Osteocyte (in vitro differentiated cells): ENCODE measurements at regions not wholly inside any gene's neighbourhood (a gene's known extent, or its start where the extent isn't known, plus 50 kb on each side); places are given as distances from the start of the nearest gene placed in this dataset.
"Not testable (repeated sequence)": the region's sequence is repeated elsewhere in the genome, so short reads cannot be mapped to it uniquely, and the experiment has no call there.

ENCODE experiments used
- DNase-seq: peaks from one replicate; pipeline ENCODE4 v3.0.0; 2021; ENCODE audit warnings: mixed read lengths; ENCODE audit not compliant: unreplicated experiment; ENCODE audit errors: extremely low spot score
- H3K27ac Mint-ChIP-seq: one replicate; pipeline ENCODE4 v1.8.0; 2021; ENCODE audit warnings: mild to moderate bottlenecking, mixed read lengths; ENCODE audit not compliant: unreplicated experiment
- H3K27me3 Mint-ChIP-seq: one replicate; pipeline ENCODE4 v1.8.0; 2021; ENCODE audit warnings: mixed read lengths; ENCODE audit not compliant: unreplicated experiment
- H3K36me3 Mint-ChIP-seq: one replicate; pipeline ENCODE4 v1.8.0; 2021; ENCODE audit warnings: mixed read lengths; ENCODE audit not compliant: unreplicated experiment
- H3K4me1 Mint-ChIP-seq: one replicate; pipeline ENCODE4 v1.8.0; 2021; ENCODE audit warnings: mixed read lengths; ENCODE audit not compliant: unreplicated experiment
- H3K4me3 Mint-ChIP-seq: one replicate; pipeline ENCODE4 v1.8.0; 2021; ENCODE audit warnings: mild to moderate bottlenecking, moderate library complexity, mixed read lengths; ENCODE audit not compliant: unreplicated experiment
- H3K9me3 Mint-ChIP-seq: one replicate; pipeline ENCODE4 v1.8.0; 2021; ENCODE audit warnings: mixed read lengths; ENCODE audit not compliant: unreplicated experiment
- TF ChIP-seq, protein P1 (sequence below): fragments of 200-600 bp; sonication (generic); IDR thresholded peaks from 2 replicates; pipeline ENCODE4 v1.5.0; 2021; ENCODE audit warnings: antibody characterized with exemption, mild to moderate bottlenecking, moderate library complexity

DNA sequence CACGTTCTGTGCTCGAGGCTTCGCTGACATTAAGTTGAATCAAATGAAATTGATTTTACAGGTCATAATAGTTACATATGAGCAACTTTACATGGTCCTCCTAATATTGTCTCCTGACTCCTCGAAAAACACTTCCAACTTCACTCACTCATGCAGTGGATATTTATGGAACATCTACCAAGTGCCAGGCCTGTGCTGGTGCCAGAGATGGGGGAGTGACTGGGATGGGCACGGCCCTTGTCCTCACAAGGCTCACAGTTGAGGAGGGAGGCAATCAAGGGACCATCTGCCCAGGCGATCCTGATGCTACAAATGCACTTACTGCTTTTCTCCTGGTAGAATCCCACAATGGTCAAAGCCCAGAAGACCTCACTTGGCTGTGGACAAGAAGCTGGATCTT is 426.4 kb downstream of the PREX1 start:
- no peak overlapping the region for H3K4me3 Mint-ChIP-seq
- TF ChIP-seq, protein P1, sequence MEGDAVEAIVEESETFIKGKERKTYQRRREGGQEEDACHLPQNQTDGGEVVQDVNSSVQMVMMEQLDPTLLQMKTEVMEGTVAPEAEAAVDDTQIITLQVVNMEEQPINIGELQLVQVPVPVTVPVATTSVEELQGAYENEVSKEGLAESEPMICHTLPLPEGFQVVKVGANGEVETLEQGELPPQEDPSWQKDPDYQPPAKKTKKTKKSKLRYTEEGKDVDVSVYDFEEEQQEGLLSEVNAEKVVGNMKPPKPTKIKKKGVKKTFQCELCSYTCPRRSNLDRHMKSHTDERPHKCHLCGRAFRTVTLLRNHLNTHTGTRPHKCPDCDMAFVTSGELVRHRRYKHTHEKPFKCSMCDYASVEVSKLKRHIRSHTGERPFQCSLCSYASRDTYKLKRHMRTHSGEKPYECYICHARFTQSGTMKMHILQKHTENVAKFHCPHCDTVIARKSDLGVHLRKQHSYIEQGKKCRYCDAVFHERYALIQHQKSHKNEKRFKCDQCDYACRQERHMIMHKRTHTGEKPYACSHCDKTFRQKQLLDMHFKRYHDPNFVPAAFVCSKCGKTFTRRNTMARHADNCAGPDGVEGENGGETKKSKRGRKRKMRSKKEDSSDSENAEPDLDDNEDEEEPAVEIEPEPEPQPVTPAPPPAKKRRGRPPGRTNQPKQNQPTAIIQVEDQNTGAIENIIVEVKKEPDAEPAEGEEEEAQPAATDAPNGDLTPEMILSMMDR, result no peak
- no peaks in the 10 kb centered on the region for H3K9me3 Mint-ChIP-seq
- peaks cover 8% of the 10 kb centered on the region for H3K4me1 Mint-ChIP-seq
- peaks cover 33% of the 10 kb centered on the region for H3K27me3 Mint-ChIP-seq
- no peak for DNase-seq
- no peak overlapping the region for H3K27ac Mint-ChIP-seq
- no peaks in the 10 kb centered on the region for H3K36me3 Mint-ChIP-seq

DNA sequence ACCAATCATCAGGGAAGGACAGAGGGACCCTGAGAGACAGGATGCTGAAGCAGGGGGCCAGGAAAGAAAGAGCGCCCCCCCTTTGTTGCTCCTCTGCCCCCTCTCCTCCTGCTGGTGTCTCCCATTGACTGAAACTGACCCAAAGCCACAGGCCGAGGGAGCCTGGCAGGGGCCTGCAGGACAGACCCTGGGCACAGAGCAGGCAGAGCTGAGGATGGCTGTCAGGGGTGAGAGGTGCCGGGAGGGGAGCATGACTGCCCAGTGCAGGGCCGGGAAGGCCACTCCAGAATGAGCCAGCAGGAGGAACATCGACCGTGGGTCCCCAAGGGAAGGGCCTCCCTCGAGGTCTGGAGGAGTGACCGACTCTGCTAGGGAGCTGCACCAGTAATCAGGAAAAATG is 427.8 kb downstream of the PREX1 start:
- Mint-ChIP-seq H3K9me3 (no peaks in the 10 kb centered on the region), H3K4me1 (peaks cover 8% of the 10 kb centered on the region), H3K4me3 (no peak overlapping the region), H3K27me3 (peaks cover 39% of the 10 kb centered on the region), H3K36me3 (no peaks in the 10 kb centered on the region), H3K27ac (no peak overlapping the region)
- no peak for DNase-seq
- TF ChIP-seq, protein P1, result no peak

DNA sequence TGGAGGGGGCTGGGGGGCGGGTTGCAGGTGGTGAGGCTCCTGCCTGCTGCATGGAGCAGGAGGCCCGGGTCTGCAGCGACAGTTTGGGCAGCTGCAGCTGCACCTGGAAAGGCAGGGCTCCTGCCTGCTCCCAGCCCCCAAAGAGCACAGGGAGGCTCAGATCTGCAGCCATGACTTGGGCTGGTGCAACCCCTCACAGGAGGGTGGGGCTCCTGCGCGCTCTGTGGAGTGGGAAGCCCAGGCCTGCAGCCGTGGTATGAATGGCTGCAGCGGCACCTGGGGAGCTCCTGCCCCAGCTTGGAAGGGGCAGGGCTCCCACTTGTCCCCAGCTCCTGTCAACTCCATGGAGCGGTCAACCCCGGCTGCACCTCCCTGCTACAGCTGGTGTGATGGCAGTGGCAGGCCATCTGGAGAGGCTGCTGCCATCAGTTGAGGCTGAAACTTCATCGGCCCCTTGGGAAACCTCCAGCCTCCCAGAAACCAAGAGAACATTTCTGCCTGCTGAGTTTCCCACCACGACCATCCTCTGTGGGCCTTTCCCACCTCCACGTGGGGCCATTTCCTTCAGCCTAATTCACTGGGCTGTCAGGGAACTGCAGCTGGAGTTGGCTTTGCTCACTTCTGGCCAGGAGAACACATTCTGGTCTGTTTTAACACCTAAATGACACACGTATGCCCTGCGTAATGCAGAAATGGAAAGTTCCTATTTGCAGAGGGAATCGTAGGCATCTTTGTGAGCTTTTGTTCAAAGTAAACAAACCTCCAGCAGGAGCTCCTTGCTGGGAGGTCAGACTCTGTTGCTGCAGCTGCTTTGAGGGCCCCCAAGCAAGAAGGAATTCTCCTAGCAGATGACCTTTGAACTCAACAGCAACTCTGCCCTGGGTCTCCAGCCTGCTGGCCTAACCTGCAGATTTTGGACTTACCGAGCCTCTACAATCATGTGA is 429.0 kb downstream of the PREX1 start:
- H3K4me3 Mint-ChIP-seq, result no peak overlapping the region
- H3K27ac Mint-ChIP-seq, result no peak overlapping the region
- TF ChIP-seq, protein P1, result no peak
- no peak for DNase-seq
- peaks cover 8% of the 10 kb centered on the region for H3K4me1 Mint-ChIP-seq
- no peaks in the 10 kb centered on the region for H3K9me3 Mint-ChIP-seq
- peaks cover 45% of the 10 kb centered on the region for H3K27me3 Mint-ChIP-seq
- no peaks in the 10 kb centered on the region for H3K36me3 Mint-ChIP-seq

DNA sequence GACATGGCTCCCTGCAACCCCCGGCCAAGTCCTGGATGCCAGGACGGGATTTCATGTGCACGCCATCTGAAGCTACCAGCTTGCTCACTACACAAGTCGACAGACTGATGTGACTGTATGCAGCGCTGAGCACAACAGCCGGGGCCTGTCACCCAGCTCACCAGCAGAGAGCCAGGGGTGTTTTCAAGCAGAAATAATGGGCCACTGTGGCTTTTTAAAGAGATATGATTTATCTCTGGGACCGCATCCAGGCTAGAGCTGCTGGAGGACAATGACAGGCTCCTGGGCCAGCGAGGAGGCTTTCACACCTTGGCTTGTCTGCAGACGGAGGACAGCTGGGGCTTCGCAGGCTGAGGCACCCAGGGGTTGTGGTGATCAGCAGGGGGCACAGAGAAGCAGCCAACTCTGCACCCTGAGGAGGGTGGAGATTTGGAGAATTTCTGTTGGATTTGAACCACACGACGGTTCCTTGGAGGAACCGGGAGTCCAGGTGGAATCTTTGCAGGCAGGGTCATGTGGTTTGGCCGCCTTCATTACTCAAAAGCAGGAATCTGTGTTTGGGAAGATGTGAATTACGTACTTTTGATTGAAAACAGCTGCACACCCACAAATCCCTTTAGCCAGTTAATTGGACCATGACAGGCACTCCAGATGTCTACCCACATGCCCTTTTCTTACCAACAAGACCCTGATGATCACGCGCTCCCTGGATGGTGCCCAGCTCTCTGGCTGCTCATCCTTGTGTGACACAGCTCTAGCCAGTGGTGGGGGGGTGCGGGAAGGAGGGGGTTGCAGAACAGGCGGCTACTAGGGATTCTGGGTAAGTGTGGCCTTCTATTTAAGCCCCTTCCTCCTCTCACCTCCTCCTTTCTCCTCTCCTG is 430.6 kb downstream of the PREX1 start:
- not testable (repeated sequence) for H3K27ac Mint-ChIP-seq, DNase-seq, H3K36me3 Mint-ChIP-seq, H3K4me3 Mint-ChIP-seq, H3K9me3 Mint-ChIP-seq, H3K4me1 Mint-ChIP-seq
- peaks cover 42% of the 10 kb centered on the region for H3K27me3 Mint-ChIP-seq

DNA sequence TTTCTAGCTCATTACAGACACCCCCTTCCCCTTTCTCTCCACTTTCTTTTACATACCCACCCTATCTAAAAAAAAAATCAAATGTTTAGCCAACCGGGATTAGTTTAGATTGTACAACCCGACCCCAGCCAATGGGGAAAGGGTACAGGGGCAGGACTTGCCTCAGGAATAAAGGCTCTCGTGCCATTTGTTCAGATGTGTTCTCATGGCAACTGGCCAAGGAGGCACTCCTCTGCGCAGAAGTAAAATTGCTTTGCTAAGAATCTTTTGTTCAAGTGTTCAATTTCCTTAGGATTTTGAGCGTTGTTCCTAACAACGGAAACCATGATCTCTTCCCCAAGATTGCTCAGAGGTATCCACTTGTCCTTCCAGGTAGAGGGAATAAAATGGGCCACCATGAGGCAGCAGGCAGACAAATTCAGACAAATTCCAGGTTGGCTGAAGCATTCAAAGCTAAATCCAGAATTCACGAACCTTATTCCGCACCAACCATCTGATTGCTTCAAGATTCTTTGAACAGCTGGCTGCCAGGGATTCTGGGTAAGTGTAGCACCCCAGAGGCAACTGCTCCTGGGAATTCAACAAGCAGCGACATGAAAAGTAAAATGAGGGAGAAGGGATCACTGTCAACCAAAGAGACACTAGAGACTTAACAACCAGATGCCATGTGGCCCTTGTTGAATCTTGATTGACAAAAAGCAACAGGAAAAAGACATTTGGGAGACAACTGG is 431.8 kb downstream of the PREX1 start:
- peaks cover 8% of the 10 kb centered on the region for H3K4me1 Mint-ChIP-seq
- no peak overlapping the region for H3K27ac Mint-ChIP-seq
- DNase-seq, result no peak
- peaks cover 7% of the 10 kb centered on the region for H3K9me3 Mint-ChIP-seq
- no peak overlapping the region for H3K4me3 Mint-ChIP-seq
- TF ChIP-seq, protein P1, result no peak
- no peaks in the 10 kb centered on the region for H3K36me3 Mint-ChIP-seq
- peaks cover 42% of the 10 kb centered on the region for H3K27me3 Mint-ChIP-seq
